Middle frontal gyrus (tissue), 1 donor: ENCODE measurements at regions not wholly inside any gene's neighbourhood (a gene's known extent, or its start where the extent isn't known, plus 50 kb on each side); places are given as distances from the start of the nearest gene placed in this dataset.
"Not testable (repeated sequence)": the region's sequence is repeated elsewhere in the genome, so short reads cannot be mapped to it uniquely, and the experiment has no call there.

ENCODE experiments used
- DNase-seq: peaks from one replicate; pipeline ENCODE4 v3.0.0-alpha.2; 2015; ENCODE audit warnings: low spot score; ENCODE audit errors: extremely low spot score

GRCh38 chr15:53843869-53844569 lies 84.6 kb upstream of the WDR72 start:
- no peak for DNase-seq

GRCh38 chr15:53843166-53843565 lies 83.7 kb upstream of the WDR72 start:
- no peak for DNase-seq

GRCh38 chr15:53841651-53842050 lies 82.2 kb upstream of the WDR72 start:
- DNase-seq, result no peak

- DNase-seq, result no peak
Measured at GRCh38 chr15:53840681-53841080, 81.2 kb upstream of the WDR72 start.

GRCh38 chr15:53837263-53837662 lies 77.8 kb upstream of the WDR72 start:
- no peak for DNase-seq

- no peak for DNase-seq
Measured at GRCh38 chr15:53836618-53837017, 77.2 kb upstream of the WDR72 start.

GRCh38 chr15:53835309-53835708 lies 75.8 kb upstream of the WDR72 start:
- DNase-seq, result no peak

GRCh38 chr15:53834214-53834613 lies 74.8 kb upstream of the WDR72 start:
- no peak for DNase-seq

DNA sequence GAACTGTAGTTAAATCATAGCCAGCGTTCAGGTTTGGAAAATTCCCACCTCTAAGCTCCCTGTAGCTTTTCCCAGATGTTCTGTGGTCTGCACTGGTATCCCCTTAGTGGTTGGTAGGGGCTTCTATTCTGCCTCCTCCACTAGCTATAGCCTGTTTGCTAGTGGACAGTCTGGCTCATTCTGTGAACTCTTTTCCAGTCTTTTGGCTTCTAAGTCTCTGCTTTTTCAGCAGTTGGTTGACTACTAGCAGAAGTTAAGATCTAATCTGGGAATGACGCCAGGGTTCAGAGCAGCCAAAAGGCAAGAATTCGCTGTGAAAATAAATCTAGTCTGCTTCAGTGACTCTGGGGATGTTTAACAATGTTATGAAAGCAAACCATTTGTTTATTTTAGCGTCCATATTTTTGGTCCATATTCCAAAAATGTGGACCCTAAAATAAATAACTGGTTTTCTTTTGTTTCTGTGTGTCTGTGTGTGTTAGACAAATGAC lies 73.7 kb upstream of the WDR72 start:
- DNase-seq, result peak; percentile 24

DNA sequence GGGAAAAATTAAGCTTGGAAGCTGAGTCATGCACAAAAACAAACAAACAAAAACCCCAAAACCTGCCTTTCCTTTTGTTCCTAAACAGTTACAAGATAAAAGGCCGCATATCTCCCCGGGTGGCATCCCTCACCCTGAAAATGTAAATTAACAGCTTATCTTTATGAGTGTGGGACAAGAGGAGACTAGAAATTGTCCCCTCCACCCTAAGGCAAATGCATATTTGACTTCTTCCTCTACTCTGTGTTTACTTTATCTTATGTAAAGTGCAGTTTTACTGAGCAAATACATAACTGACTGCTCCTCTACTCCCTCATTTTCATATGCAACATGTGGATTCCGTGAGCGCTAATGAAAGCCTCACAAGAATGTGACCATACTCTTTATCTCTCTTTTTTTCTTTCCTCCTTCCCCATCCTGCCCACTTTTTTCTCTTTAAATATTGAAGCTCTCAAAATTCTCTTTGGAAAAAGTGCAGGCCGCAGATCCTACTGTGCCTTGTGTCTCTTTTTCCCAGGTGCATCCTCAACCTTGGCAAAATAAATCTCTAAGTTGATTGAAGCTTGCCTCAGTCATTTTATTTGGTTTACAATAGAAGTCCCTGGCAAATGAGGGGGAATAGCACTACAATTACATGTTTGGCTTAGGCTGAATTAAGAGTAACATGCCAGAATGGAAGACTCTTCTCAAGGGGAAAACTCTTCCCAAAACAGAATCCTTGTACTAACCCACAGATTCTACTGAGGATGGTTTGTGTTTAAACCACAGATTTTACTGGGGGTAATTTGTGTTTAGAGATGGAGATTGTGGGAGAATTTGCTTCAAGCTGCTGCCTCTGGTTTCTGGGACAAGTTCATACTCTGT lies 72.7 kb upstream of the WDR72 start:
- DNase-seq, result no peak

- no peak for DNase-seq
Measured at GRCh38 chr15:53830707-53831386, 71.4 kb upstream of the WDR72 start.

- DNase-seq, result no peak
Measured at GRCh38 chr15:53829923-53830459, 70.5 kb upstream of the WDR72 start.

GRCh38 chr15:53829471-53829870 lies 70.0 kb upstream of the WDR72 start:
- DNase-seq, result no peak

GRCh38 chr15:53827355-53827754 lies 67.9 kb upstream of the WDR72 start:
- DNase-seq, result no peak

- no peak for DNase-seq
Measured at GRCh38 chr15:53811530-53811929, 52.1 kb upstream of the WDR72 start.

GRCh38 chr15:53810306-53810705 lies 50.8 kb upstream of the WDR72 start:
- not testable (repeated sequence) for DNase-seq
